ENCODE measurements at regions not wholly inside any gene's neighbourhood (a gene's known extent, or its start where the extent isn't known, plus 50 kb on each side); places are given as distances from the start of the nearest gene placed in this dataset.

- H3K9me2 ChIP-seq (replicated peaks; ENCODE audit: insufficient read depth), result no peaks in the 10 kb centered on the region
- no peak overlapping the region for H3K27ac ChIP-seq
- no peak overlapping the region for H2AFZ ChIP-seq
- WGBS (ENCODE audit: low lambda C conversion rate, missing lambda C conversion rate), result 83% methylated on average over 4 of the region's 4 CpGs
- H3K9me3 ChIP-seq (ENCODE audit: low read depth), result no peaks in the 10 kb centered on the region
- no peaks in the 10 kb centered on the region for H4K20me1 ChIP-seq (ENCODE audit: insufficient read depth, poor library complexity, severe bottlenecking)
- H3K79me2 ChIP-seq, result no peaks in the 10 kb centered on the region
- no peak overlapping the region for H3K4me2 ChIP-seq
- H3K27me3 ChIP-seq, result peaks cover 5% of the 10 kb centered on the region
- H3K4me3 ChIP-seq, result no peak overlapping the region
- no peak for TF ChIP-seq EZH2phosphoT487 (IDR thresholded peaks at IDR 0.05; ENCODE audit: low read depth, severe bottlenecking, unreplicated experiment)
- TF ChIP-seq EZH2 (IDR thresholded peaks at IDR 0.05; ENCODE audit: borderline replicate concordance), result no peak
- TF ChIP-seq CTCF (IDR thresholded peaks at IDR 0.05; ENCODE audit: poor library complexity), result no peak
- H3K4me1 ChIP-seq (ENCODE audit: insufficient read depth), result no peaks in the 10 kb centered on the region
- no peak for DNase-seq (ENCODE audit: low spot score)
- no peaks in the 10 kb centered on the region for H3K36me3 ChIP-seq (replicated peaks; ENCODE audit: insufficient read depth, low read depth)
Measured at GRCh38 chr2:60628026-60628425, 74.6 kb upstream of the BCL11A start.

- no peak overlapping the region for H3K27ac ChIP-seq
- H3K4me3 ChIP-seq, result no peak overlapping the region
- no peaks in the 10 kb centered on the region for H3K4me1 ChIP-seq (ENCODE audit: insufficient read depth)
- no peaks in the 10 kb centered on the region for H3K9me2 ChIP-seq (replicated peaks; ENCODE audit: insufficient read depth)
- H3K4me2 ChIP-seq, result no peak overlapping the region
- no peaks in the 10 kb centered on the region for H4K20me1 ChIP-seq (ENCODE audit: insufficient read depth, poor library complexity, severe bottlenecking)
- H2AFZ ChIP-seq, result no peak overlapping the region
- no peaks in the 10 kb centered on the region for H3K79me2 ChIP-seq
- H3K9me3 ChIP-seq (ENCODE audit: low read depth), result no peaks in the 10 kb centered on the region
- H3K36me3 ChIP-seq (replicated peaks; ENCODE audit: insufficient read depth, low read depth), result no peaks in the 10 kb centered on the region
- peaks cover 5% of the 10 kb centered on the region for H3K27me3 ChIP-seq
- no peak for TF ChIP-seq CTCF (IDR thresholded peaks at IDR 0.05; ENCODE audit: poor library complexity)
- no peak for TF ChIP-seq EZH2 (IDR thresholded peaks at IDR 0.05; ENCODE audit: borderline replicate concordance)
- TF ChIP-seq EZH2phosphoT487 (IDR thresholded peaks at IDR 0.05; ENCODE audit: low read depth, severe bottlenecking, unreplicated experiment), result no peak
- DNase-seq (ENCODE audit: low spot score), result no peak
- WGBS (ENCODE audit: low lambda C conversion rate, missing lambda C conversion rate), result 72% methylated on average over 4 of the region's 4 CpGs
Measured at GRCh38 chr2:60628615-60629304, 75.3 kb upstream of the BCL11A start.

GRCh38 chr2:60629305-60629662, 75.8 kb upstream of the BCL11A start:
- no peak for TF ChIP-seq EZH2 (IDR thresholded peaks at IDR 0.05; ENCODE audit: borderline replicate concordance)
- no peak for TF ChIP-seq EZH2phosphoT487 (IDR thresholded peaks at IDR 0.05; ENCODE audit: low read depth, severe bottlenecking, unreplicated experiment)
- no peak for TF ChIP-seq CTCF (IDR thresholded peaks at IDR 0.05; ENCODE audit: poor library complexity)
- H3K4me3 ChIP-seq, result no peak overlapping the region
- no peaks in the 10 kb centered on the region for H3K79me2 ChIP-seq
- H2AFZ ChIP-seq, result no peak overlapping the region
- H3K27me3 ChIP-seq, result peaks cover 5% of the 10 kb centered on the region
- no peaks in the 10 kb centered on the region for H3K9me2 ChIP-seq (replicated peaks; ENCODE audit: insufficient read depth)
- no peaks in the 10 kb centered on the region for H3K4me1 ChIP-seq (ENCODE audit: insufficient read depth)
- no peaks in the 10 kb centered on the region for H3K36me3 ChIP-seq (replicated peaks; ENCODE audit: insufficient read depth, low read depth)
- no peaks in the 10 kb centered on the region for H3K9me3 ChIP-seq (ENCODE audit: low read depth)
- H3K4me2 ChIP-seq, result no peak overlapping the region
- H4K20me1 ChIP-seq (ENCODE audit: insufficient read depth, poor library complexity, severe bottlenecking), result no peaks in the 10 kb centered on the region
- WGBS (ENCODE audit: low lambda C conversion rate, missing lambda C conversion rate), result 76% methylated on average over 3 of the region's 3 CpGs
- DNase-seq (ENCODE audit: low spot score), result no peak
- no peak overlapping the region for H3K27ac ChIP-seq
